ENCODE measurements at regions not wholly inside any gene's neighbourhood (a gene's known extent, or its start where the extent isn't known, plus 50 kb on each side); places are given as distances from the start of the nearest gene placed in this dataset.

DNA sequence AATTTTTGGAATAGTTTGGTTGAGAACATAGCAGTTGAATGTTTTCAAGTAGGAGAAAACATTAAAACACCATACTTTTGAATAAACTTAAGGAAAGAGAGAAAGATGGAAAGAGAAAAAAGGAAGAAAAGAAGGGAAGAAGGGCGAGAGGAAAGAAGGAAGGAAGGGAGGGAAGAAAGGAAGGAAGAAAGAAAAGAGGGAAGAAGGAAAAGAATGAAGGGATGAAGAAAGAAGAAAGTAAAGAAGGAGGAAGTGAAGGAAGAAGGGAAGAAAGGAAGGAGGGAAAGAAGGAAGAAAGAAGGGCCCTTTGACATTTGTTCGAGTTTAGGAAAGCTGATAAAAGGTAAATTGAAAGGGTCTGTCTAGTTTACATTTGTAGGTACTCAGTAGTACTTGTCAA is 482.7 kb downstream of the SIPA1L2 start:
- TF ChIP-seq, protein P1, sequence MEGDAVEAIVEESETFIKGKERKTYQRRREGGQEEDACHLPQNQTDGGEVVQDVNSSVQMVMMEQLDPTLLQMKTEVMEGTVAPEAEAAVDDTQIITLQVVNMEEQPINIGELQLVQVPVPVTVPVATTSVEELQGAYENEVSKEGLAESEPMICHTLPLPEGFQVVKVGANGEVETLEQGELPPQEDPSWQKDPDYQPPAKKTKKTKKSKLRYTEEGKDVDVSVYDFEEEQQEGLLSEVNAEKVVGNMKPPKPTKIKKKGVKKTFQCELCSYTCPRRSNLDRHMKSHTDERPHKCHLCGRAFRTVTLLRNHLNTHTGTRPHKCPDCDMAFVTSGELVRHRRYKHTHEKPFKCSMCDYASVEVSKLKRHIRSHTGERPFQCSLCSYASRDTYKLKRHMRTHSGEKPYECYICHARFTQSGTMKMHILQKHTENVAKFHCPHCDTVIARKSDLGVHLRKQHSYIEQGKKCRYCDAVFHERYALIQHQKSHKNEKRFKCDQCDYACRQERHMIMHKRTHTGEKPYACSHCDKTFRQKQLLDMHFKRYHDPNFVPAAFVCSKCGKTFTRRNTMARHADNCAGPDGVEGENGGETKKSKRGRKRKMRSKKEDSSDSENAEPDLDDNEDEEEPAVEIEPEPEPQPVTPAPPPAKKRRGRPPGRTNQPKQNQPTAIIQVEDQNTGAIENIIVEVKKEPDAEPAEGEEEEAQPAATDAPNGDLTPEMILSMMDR (IDR thresholded peaks at IDR 0.05; ENCODE audit: insufficient read depth, low read length, severe bottlenecking) = no peak
- DNase-seq (ENCODE audit: low read depth) (no peak), FAIRE-seq (no peak)
- Histone ChIP-seq H3K36me3 (ENCODE audit: control insufficient read depth, insufficient read depth, low read length) (no peaks in the 10 kb centered on the region), H3K4me3 (ENCODE audit: low read depth, low read length) (no peak overlapping the region), H3K27me3 (ENCODE audit: control insufficient read depth, insufficient read depth, low read length) (no peaks in the 10 kb centered on the region)

DNA sequence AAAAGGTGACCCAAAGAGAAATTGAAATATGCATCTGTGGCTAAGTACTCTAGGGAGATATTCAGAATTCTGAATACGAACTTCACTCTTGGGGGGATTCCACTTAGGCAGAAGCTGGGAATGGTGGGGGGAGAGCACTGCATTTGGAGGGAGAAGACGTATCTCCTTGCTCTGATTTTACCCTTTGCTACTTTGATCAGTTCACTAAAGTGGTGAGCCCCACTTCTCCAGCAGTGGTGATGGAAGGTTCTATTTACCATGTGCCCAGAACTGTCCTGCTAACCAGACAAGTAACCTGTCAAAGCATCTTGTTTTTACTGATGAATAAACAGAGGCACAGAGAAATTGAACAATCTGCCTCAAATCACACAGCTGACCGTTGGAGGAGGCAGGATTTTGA is 483.4 kb downstream of the SIPA1L2 start:
- Histone ChIP-seq H3K4me3 (ENCODE audit: low read depth, low read length) (no peak overlapping the region), H3K36me3 (ENCODE audit: control insufficient read depth, insufficient read depth, low read length) (no peaks in the 10 kb centered on the region), H3K27me3 (ENCODE audit: control insufficient read depth, insufficient read depth, low read length) (no peaks in the 10 kb centered on the region)
- FAIRE-seq (no peak), DNase-seq (ENCODE audit: low read depth) (no peak)
- TF ChIP-seq, protein P1 (IDR thresholded peaks at IDR 0.05; ENCODE audit: insufficient read depth, low read length, severe bottlenecking) = no peak

DNA sequence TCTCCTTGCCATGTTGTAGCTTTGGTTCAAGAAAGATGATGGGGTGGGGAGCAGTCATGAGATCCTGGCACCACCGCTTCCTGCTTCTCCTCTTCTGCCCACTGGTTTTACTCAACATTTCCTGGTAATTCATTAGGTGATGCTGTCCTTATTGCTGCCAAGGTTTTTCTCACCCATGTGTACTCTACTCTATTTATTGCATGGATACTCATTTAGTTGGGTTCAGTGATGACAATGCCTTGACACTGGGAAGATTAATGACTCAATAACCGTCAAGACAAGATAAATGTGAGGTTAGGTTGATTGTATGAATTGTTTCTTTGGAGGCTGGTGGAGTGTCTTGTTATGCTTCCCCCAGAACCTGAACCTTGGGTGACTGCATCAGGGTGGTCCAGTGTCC is 484.2 kb downstream of the SIPA1L2 start:
- Histone ChIP-seq H3K36me3 (ENCODE audit: control insufficient read depth, insufficient read depth, low read length) (no peaks in the 10 kb centered on the region), H3K4me3 (ENCODE audit: low read depth, low read length) (no peak overlapping the region), H3K27me3 (ENCODE audit: control insufficient read depth, insufficient read depth, low read length) (no peaks in the 10 kb centered on the region)
- FAIRE-seq (no peak), DNase-seq (ENCODE audit: low read depth) (no peak)
- TF ChIP-seq, protein P1 (IDR thresholded peaks at IDR 0.05; ENCODE audit: insufficient read depth, low read length, severe bottlenecking) = no peak

DNA sequence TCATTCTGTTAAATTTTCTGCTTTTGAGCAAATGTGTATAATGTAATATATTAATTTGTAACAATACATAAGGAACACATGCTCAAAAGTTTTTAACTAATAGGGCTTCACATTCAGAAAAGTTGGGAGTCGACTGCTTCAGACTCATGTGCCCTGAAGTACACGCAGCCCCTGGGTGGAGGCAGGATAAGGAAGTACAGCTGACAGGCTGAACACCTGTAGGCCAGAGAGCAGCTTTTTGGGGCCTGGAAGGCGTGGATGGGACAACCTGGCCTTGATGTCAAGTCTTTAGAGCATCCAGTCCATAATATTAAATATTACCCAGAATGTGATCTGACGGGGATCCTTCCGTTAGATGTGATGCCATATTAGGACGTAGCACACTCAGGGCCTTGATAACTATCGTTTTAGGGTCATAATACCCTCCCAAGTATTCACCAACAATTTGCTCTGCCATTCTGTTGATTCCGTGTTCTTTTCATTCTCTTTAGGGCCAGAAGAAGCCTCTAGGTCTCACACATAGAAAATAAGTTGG is 485.2 kb downstream of the SIPA1L2 start:
- no peaks in the 10 kb centered on the region for H3K27me3 ChIP-seq (ENCODE audit: control insufficient read depth, insufficient read depth, low read length)
- TF ChIP-seq, protein P1 (IDR thresholded peaks at IDR 0.05; ENCODE audit: insufficient read depth, low read length, severe bottlenecking) = no peak
- H3K4me3 ChIP-seq (ENCODE audit: low read depth, low read length) = no peak overlapping the region
- FAIRE-seq (no peak), DNase-seq (ENCODE audit: low read depth) (no peak)
- no peaks in the 10 kb centered on the region for H3K36me3 ChIP-seq (ENCODE audit: control insufficient read depth, insufficient read depth, low read length)

DNA sequence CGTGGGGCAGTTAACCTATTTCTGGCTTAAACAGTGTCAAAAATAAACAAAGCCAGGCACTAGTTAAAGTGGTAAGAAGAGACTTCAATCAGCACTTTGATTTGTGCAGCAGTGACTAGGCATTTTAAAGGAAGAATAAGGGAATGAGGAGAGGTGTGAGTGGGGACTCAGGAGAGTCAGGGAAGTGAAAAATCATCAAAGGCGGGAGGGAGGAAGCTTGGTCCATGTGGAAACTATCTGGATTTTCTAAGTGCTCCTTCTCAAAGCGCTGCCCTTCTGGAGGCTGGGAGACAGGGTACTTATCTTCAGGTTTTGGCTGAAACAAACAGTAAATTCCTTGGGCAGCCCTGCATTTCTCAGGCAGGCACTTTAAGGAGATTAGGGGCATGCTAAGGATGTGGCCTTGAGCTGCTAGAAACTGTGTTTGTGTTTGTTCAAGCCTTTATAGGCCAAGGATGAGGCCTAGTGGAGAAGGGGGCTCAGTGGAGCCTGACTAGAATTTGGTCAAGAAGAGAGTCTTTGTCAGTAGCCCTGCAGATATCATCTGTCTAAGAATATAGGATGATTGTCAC is 486.5 kb downstream of the SIPA1L2 start:
- Histone ChIP-seq H3K36me3 (ENCODE audit: control insufficient read depth, insufficient read depth, low read length) (no peaks in the 10 kb centered on the region), H3K4me3 (ENCODE audit: low read depth, low read length) (no peak overlapping the region), H3K27me3 (ENCODE audit: control insufficient read depth, insufficient read depth, low read length) (no peaks in the 10 kb centered on the region)
- TF ChIP-seq, protein P1 (IDR thresholded peaks at IDR 0.05; ENCODE audit: insufficient read depth, low read length, severe bottlenecking) = no peak
- FAIRE-seq (peak; percentile 7), DNase-seq (ENCODE audit: low read depth) (no peak)
